Transverse colon (tissue), 4 donors: ENCODE measurements at regions not wholly inside any gene's neighbourhood (a gene's known extent, or its start where the extent isn't known, plus 50 kb on each side); places are given as distances from the start of the nearest gene placed in this dataset.

Source experiments
- EP300 ChIP-seq: sonication (generic); formaldehyde crosslinking; IDR thresholded peaks from one replicate; pipeline ENCODE4 v1.6.1; 2017; ENCODE audit warnings: antibody characterized with exemption, low read depth
- POLR2A ChIP-seq: fragments of 450-650 bp; IDR thresholded peaks from one replicate; pipeline ENCODE4 v1.6.1; 2016; ENCODE audit warnings: antibody characterized with exemption, mild to moderate bottlenecking, moderate library complexity
- POLR2AphosphoS5 ChIP-seq, 3 donors: sonication (generic); formaldehyde crosslinking; IDR thresholded peaks; one replicate each; pipeline ENCODE4 v1.6.1; 2016; ENCODE audit warnings: antibody characterized with exemption in 3 of 3
- TF ChIP-seq, protein P1 (sequence below), 5 experiments: fragments of 200-600 bp in 3 of 5; fragments of 450-650 bp in 2 of 5; sonication (generic) in 3 of 5; IDR thresholded peaks; 1 replicate in 2 of 5; 2 replicates in 3 of 5; pipeline ENCODE4 v1.5.1; 2016 to 2017; ENCODE audit warnings: antibody characterized with exemption in 5 of 5, inconsistent platforms in 3 of 5, mild to moderate bottlenecking in 2 of 5, moderate library complexity in 1 of 5

DNA sequence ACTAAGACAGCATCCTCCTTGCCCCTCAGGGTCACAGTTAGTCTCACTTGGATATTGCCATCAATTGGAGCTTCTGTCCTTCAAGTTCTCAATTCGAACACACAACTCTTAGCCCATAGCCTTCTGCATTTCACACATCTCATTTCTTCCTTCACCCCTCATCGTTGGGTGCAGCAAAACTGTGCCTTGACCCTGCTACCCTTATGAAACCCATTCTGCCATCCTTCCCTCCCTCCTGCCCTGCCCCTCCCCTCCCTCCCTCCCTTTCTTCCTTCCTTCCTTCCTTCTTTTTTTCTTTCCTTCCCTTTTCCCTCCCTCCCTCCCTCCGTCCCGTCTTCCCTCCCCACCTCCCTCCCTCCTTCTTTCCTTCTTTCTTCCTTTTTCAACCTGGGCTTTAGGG lies 80.7 kb upstream of the CYRIA start:
- TF ChIP-seq EP300 (no peak), POLR2AphosphoS5 (IDR thresholded peaks at IDR 0.05) (no peak), POLR2A (no peak)
- TF ChIP-seq, protein P1, sequence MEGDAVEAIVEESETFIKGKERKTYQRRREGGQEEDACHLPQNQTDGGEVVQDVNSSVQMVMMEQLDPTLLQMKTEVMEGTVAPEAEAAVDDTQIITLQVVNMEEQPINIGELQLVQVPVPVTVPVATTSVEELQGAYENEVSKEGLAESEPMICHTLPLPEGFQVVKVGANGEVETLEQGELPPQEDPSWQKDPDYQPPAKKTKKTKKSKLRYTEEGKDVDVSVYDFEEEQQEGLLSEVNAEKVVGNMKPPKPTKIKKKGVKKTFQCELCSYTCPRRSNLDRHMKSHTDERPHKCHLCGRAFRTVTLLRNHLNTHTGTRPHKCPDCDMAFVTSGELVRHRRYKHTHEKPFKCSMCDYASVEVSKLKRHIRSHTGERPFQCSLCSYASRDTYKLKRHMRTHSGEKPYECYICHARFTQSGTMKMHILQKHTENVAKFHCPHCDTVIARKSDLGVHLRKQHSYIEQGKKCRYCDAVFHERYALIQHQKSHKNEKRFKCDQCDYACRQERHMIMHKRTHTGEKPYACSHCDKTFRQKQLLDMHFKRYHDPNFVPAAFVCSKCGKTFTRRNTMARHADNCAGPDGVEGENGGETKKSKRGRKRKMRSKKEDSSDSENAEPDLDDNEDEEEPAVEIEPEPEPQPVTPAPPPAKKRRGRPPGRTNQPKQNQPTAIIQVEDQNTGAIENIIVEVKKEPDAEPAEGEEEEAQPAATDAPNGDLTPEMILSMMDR (IDR thresholded peaks at IDR 0.05) = no peak
